IMR-90 (cell line): ENCODE measurements at regions not wholly inside any gene's neighbourhood (a gene's known extent, or its start where the extent isn't known, plus 50 kb on each side); places are given as distances from the start of the nearest gene placed in this dataset.

ENCODE experiments used
- ATAC-seq: fragments of 200-7000 bp; cut with Tn5 transposase; 2 replicates; pipeline ENCODE4 v1.9.1; 2020; ENCODE audit warnings: low read depth, mild to moderate bottlenecking, moderate library complexity
- BruUV-seq: library from RNA; stranded (reverse); fragments of 400-500 nt; replicated peaks from 2 replicates; lab custom pipeline; 2021; lab: Mats Ljungman, UMichigan
- CTCF ChIA-PET: fragments of 300-600 bp; formaldehyde crosslinking; extraction: SDS; loops from one replicate; lab custom pipeline; 2021; ENCODE audit warnings: antibody characterized with exemption; lab: Yijun Ruan, JAX
- POLR2A ChIA-PET: fragments of 300-600 bp; sonication (Branson Sonifier 250); formaldehyde crosslinking; loops from one replicate; lab custom pipeline; 2022; ENCODE audit warnings: antibody characterized with exemption; ENCODE audit not compliant: unreplicated experiment; lab: Charles Lee
- DNase-seq: peaks from one replicate; pipeline ENCODE4 v3.0.0; 2013
- H2AFZ ChIP-seq: replicated peaks from 2 replicates; pipeline ENCODE3; 2013; ENCODE audit warnings: low read length, mild to moderate bottlenecking; ENCODE audit not compliant: poor library complexity
- H2AK5ac ChIP-seq: 2 replicates; pipeline ENCODE4 v1.6.1; 2013; ENCODE audit warnings: low read depth, low read length, inconsistent platforms
- H2AK9ac ChIP-seq: replicated peaks from 2 replicates; pipeline ENCODE3; 2013; ENCODE audit warnings: mild to moderate bottlenecking, low read depth, low read length, moderate library complexity; ENCODE audit not compliant: poor library complexity
- H2BK120ac ChIP-seq: 2 replicates; pipeline ENCODE4 v1.6.1; 2013; ENCODE audit warnings: low read depth, low read length, inconsistent platforms
- H2BK15ac ChIP-seq: 3 replicates; pipeline ENCODE4 v1.6.1; 2013; ENCODE audit warnings: low read depth, low read length, inconsistent platforms
- H2BK20ac ChIP-seq: 2 replicates; pipeline ENCODE4 v1.6.1; 2013; ENCODE audit warnings: low read depth, mild to moderate bottlenecking, inconsistent platforms, low read length, moderate library complexity
- H2BK5ac ChIP-seq: 2 replicates; pipeline ENCODE4 v1.6.1; 2013; ENCODE audit warnings: mild to moderate bottlenecking, low read depth, low read length, inconsistent platforms; ENCODE audit not compliant: poor library complexity, severe bottlenecking
- H3K14ac ChIP-seq: replicated peaks from 2 replicates; pipeline ENCODE4 v1.6.1; 2013; ENCODE audit warnings: low read depth, low read length, inconsistent platforms
- H3K18ac ChIP-seq: 2 replicates; pipeline ENCODE4 v1.6.1; 2013; ENCODE audit warnings: low read depth, low read length, control low read depth
- H3K23ac ChIP-seq: 2 replicates; pipeline ENCODE4 v1.6.1; 2013; ENCODE audit warnings: low read depth, low read length, inconsistent platforms
- H3K27ac ChIP-seq: 2 replicates; pipeline ENCODE4 v1.5.1; 2013; ENCODE audit warnings: mild to moderate bottlenecking, control low read depth, low read length; ENCODE audit not compliant: insufficient read depth
- H3K27me3 ChIP-seq: 2 replicates; pipeline ENCODE4 v1.6.1; 2013; ENCODE audit warnings: low read length; ENCODE audit not compliant: control insufficient read depth, insufficient read depth
- H3K36me3 ChIP-seq: 2 replicates; pipeline ENCODE4 v1.6.1; 2013; ENCODE audit warnings: low read length, mixed read lengths; ENCODE audit not compliant: control insufficient read depth, insufficient read depth
- H3K4ac ChIP-seq: 2 replicates; pipeline ENCODE4 v1.6.1; 2013; ENCODE audit warnings: low read depth, low read length, inconsistent platforms
- H3K4me1 ChIP-seq: 2 replicates; pipeline ENCODE4 v1.6.1; 2013; ENCODE audit warnings: low read length, mixed read lengths; ENCODE audit not compliant: control insufficient read depth, insufficient read depth
- H3K4me2 ChIP-seq: 2 replicates; pipeline ENCODE4 v1.6.1; 2013; ENCODE audit warnings: low read depth, mild to moderate bottlenecking, control low read depth, low read length, moderate library complexity
- H3K4me3 ChIP-seq: 2 replicates; pipeline ENCODE4 v1.5.1; 2013; ENCODE audit warnings: low read depth, mild to moderate bottlenecking, control low read depth, low read length, moderate library complexity; ENCODE audit not compliant: insufficient read depth
- H3K56ac ChIP-seq: 2 replicates; pipeline ENCODE4 v1.6.1; 2013; ENCODE audit warnings: low read length, inconsistent platforms; ENCODE audit not compliant: insufficient read depth; ENCODE audit errors: extremely low read depth
- H3K79me1 ChIP-seq, 2 experiments: 2 replicates each; pipeline ENCODE4 v1.6.1; 2013; ENCODE audit warnings: low read length in 2 of 2, inconsistent platforms in 1 of 2, low read depth in 1 of 2
- H3K9ac ChIP-seq: 2 replicates; pipeline ENCODE4 v1.6.1; 2013; ENCODE audit warnings: low read depth, low read length, control low read depth
- H3K9me1 ChIP-seq: 2 replicates; pipeline ENCODE4 v1.6.1; 2013; ENCODE audit warnings: low read length, inconsistent platforms; ENCODE audit not compliant: insufficient read depth
- H3K9me3 ChIP-seq: 2 replicates; pipeline ENCODE4 v1.6.1; 2013; ENCODE audit warnings: low read length; ENCODE audit not compliant: control insufficient read depth, insufficient read depth
- H4K20me1 ChIP-seq: 2 replicates; pipeline ENCODE4 v1.6.1; 2013; ENCODE audit warnings: low read length, inconsistent platforms; ENCODE audit not compliant: insufficient read depth
- H4K5ac ChIP-seq: 2 replicates; pipeline ENCODE4 v1.6.1; 2013; ENCODE audit warnings: mild to moderate bottlenecking, low read depth, low read length, control low read depth
- H4K8ac ChIP-seq, 2 experiments: 2 replicates each; pipeline ENCODE4 v1.6.1; 2013; ENCODE audit warnings: low read depth in 2 of 2, low read length in 2 of 2, control low read depth in 1 of 2, inconsistent platforms in 1 of 2
- H4K91ac ChIP-seq: 2 replicates; pipeline ENCODE4 v1.6.1; 2013; ENCODE audit warnings: low read depth, low read length, inconsistent platforms; ENCODE audit not compliant: insufficient read depth
- BHLHE40 ChIP-seq: fragments of 150-350 bp; IDR thresholded peaks from 2 replicates; pipeline ENCODE4 v1.6.1; 2016; ENCODE audit warnings: mild to moderate bottlenecking, low read depth, low read length
- CEBPB ChIP-seq: IDR thresholded peaks from 2 replicates; pipeline ENCODE4 v1.6.1; 2012; ENCODE audit warnings: low read depth, low read length, improper control_type of control experiment
- CHD1 ChIP-seq: IDR thresholded peaks from 2 replicates; pipeline ENCODE4 v1.6.1; 2012; ENCODE audit warnings: low read depth, low read length, improper control_type of control experiment
- ELK1 ChIP-seq: fragments of 150-350 bp; IDR thresholded peaks from 2 replicates; pipeline ENCODE4 v1.6.1; 2016; ENCODE audit warnings: low read depth, mild to moderate bottlenecking, low read length, moderate library complexity, borderline replicate concordance
- FOS ChIP-seq: fragments of 150-350 bp; IDR thresholded peaks from 2 replicates; pipeline ENCODE4 v1.6.1; 2016; ENCODE audit warnings: low read depth, low read length
- MAFK ChIP-seq: IDR thresholded peaks from 2 replicates; pipeline ENCODE4 v1.6.1; 2012; ENCODE audit warnings: low read depth, low read length, improper control_type of control experiment
- MAZ ChIP-seq: IDR thresholded peaks from 2 replicates; pipeline ENCODE4 v1.6.1; 2012; ENCODE audit warnings: low read depth, mild to moderate bottlenecking, low read length, improper control_type of control experiment, moderate library complexity, borderline replicate concordance
- MXI1 ChIP-seq: IDR thresholded peaks from 2 replicates; pipeline ENCODE4 v1.6.1; 2012; ENCODE audit warnings: low read depth, mild to moderate bottlenecking, low read length, moderate library complexity, borderline replicate concordance
- NFE2L2 ChIP-seq: fragments of 150-350 bp; IDR thresholded peaks from 2 replicates; pipeline ENCODE4 v1.6.1; 2016; ENCODE audit warnings: low read depth, mild to moderate bottlenecking, low read length
- POLR2A ChIP-seq: IDR thresholded peaks from 2 replicates; pipeline ENCODE4 v1.6.1; 2012; ENCODE audit warnings: mild to moderate bottlenecking, low read depth, low read length
- RAD21 ChIP-seq: IDR thresholded peaks from 2 replicates; pipeline ENCODE4 v1.6.1; 2012; ENCODE audit warnings: low read length, improper control_type of control experiment
- RCOR1 ChIP-seq: IDR thresholded peaks from 2 replicates; pipeline ENCODE4 v1.6.1; 2012; ENCODE audit warnings: mild to moderate bottlenecking, low read length, improper control_type of control experiment; ENCODE audit not compliant: insufficient replicate concordance
- RFX5 ChIP-seq: IDR thresholded peaks from 2 replicates; pipeline ENCODE4 v1.8.0; 2012; ENCODE audit warnings: low read depth, mild to moderate bottlenecking, low read length, moderate library complexity
- SMC3 ChIP-seq: fragments of 150-350 bp; IDR thresholded peaks from 2 replicates; pipeline ENCODE4 v1.6.1; 2016; ENCODE audit warnings: low read depth, mild to moderate bottlenecking, antibody characterized with exemption, low read length, moderate library complexity
- USF2 ChIP-seq: fragments of 150-350 bp; IDR thresholded peaks from 2 replicates; pipeline ENCODE4 v1.6.1; 2017; ENCODE audit warnings: mild to moderate bottlenecking, antibody characterized with exemption, low read length, low read depth
- WGBS, 2 experiments: methylation state at CpG; one replicate each; pipeline versions ENCODE4 v1.1.5 to v1.1.7; 2013; ENCODE audit warnings: missing lambda C conversion rate in 2 of 2; ENCODE audit not compliant: insufficient read length in 1 of 2; ENCODE audit errors: extremely low coverage in 2 of 2; 5-methylcytosine and 5-hydroxymethylcytosine counted together
- dilution Hi-C: fragments of 300-500 bp; cut with HindIII; formaldehyde crosslinking; loops from one replicate; pipeline ENCODE4 v1.14.3; 2018; ENCODE audit warnings: low sequenced_read_pairs; ENCODE audit not compliant: unreplicated experiment
- in situ Hi-C: fragments of 300-500 bp; cut with MboI; formaldehyde crosslinking; loops from 3 replicates; pipeline ENCODE4 v1.14.3; 2019; ENCODE audit warnings: low sequenced_read_pairs, inconsistent platforms, mixed read lengths
- intact Hi-C: fragments of 100-400 bp; cut with micrococcal nuclease; formaldehyde crosslinking; loops from 2 replicates; pipeline ENCODE4 v1.10.0; 2022

- Histone ChIP-seq H3K4me3 (no peak overlapping the region), H3K23ac (peak overlapping the region; percentile 26), H2AK9ac (no peak overlapping the region), H2BK15ac (peak overlapping the region; percentile 46; the same call in 1 of the 3 replicates), H3K79me1 (no peaks in the 10 kb centered on the region), H3K4ac (0 out of 2 replicates have a peak overlapping the region, but pooled peaks have one; percentile 10), H3K36me3 (no peaks in the 10 kb centered on the region), H3K9ac (no peak overlapping the region), H4K5ac (peak overlapping the region; percentile 19; the same call in 1 of the 2 replicates), H3K14ac (peak overlapping the region; percentile 49; the same call in 1 of the 2 replicates), H3K27ac (0 out of 2 replicates have a peak overlapping the region, but pooled peaks have one; percentile 37), H2AK5ac (no peak overlapping the region), H2BK120ac (peak overlapping the region; percentile 70), H4K20me1 (no peaks in the 10 kb centered on the region), H3K27me3 (no peaks in the 10 kb centered on the region), H2AFZ (no peak overlapping the region), H3K4me1 (peaks cover 10% of the 10 kb centered on the region), H3K18ac (peak overlapping the region; percentile 74; the same call in 1 of the 2 replicates), H4K8ac (peak overlapping the region; percentile 44; a peak in 2 of 4 replicates), H3K9me1 (peaks cover 9% of the 10 kb centered on the region; the same call in 1 of the 2 replicates), H3K9me3 (no peaks in the 10 kb centered on the region), H4K91ac (peak overlapping the region; percentile 56), H2BK5ac (peak overlapping the region; percentile 88), H3K4me2 (peak overlapping the region; percentile 20; the same call in 1 of the 2 replicates), H2BK20ac (peak overlapping the region; percentile 70), H3K56ac (peak overlapping the region; percentile 29; the same call in 1 of the 2 replicates)
- dilution Hi-C loops (no loop called here), intact Hi-C loops (loop anchor here (5.0 to 10.0 kb wide), 2 partner anchors 308 to 1469 kb away; partner anchors contain the start of gene ADAMTS5), in situ Hi-C loops (no loop called here)
- ChIA-PET POLR2A (no interaction called here), CTCF (no interaction called here)
- peak; percentile 61 for ATAC-seq
- WGBS, 2 experiments = no CpG with 5 or more reads among the region's 1 CpG
- TF ChIP-seq MAZ (no peak), NFE2L2 (no peak), MAFK (no peak; the same call in 1 of the 2 replicates), SMC3 (no peak), USF2 (no peak), POLR2A (no peak), RAD21 (no peak), MXI1 (no peak), FOS (peak; percentile 35; the same call in 1 of the 2 replicates), CEBPB (peak; percentile 77), RCOR1 (no peak), ELK1 (no peak), BHLHE40 (no peak), RFX5 (peak; percentile 32; the same call in 1 of the 2 replicates), CHD1 (no peak)
- DNase-seq = peak; percentile 88
- BruUV-seq = no TSS peak
Measured at GRCh38 chr21:27275294-27275927, 308.5 kb upstream of the ADAMTS5 start.
